Liver (tissue), 8 donors: ENCODE measurements at regions not wholly inside any gene's neighbourhood (a gene's known extent, or its start where the extent isn't known, plus 50 kb on each side); places are given as distances from the start of the nearest gene placed in this dataset.

Experiments used
- DNase-seq: peaks from one replicate; pipeline ENCODE4 v3.0.0-alpha.2; 2017; ENCODE audit warnings: low spot score
- H3K27ac ChIP-seq, 2 donors: one replicate each; pipeline ENCODE4 v1.7.0; 2013; ENCODE audit warnings: inconsistent platforms in 2 of 2, low read length in 2 of 2, control low read depth in 1 of 2, low read depth in 1 of 2, mild to moderate bottlenecking in 1 of 2
- H3K27me3 ChIP-seq, 4 donors: one replicate each; pipeline versions ENCODE4 v1.6.1 to v1.7.0; 2013; ENCODE audit warnings: low read length in 3 of 4, inconsistent platforms in 1 of 4, mild to moderate bottlenecking in 1 of 4, moderate library complexity in 1 of 4; ENCODE audit not compliant: control insufficient read depth in 4 of 4, insufficient read depth in 4 of 4
- H3K36me3 ChIP-seq, 4 donors: one replicate each; pipeline versions ENCODE4 v1.6.1 to v1.7.0; 2013; ENCODE audit warnings: low read length in 3 of 4, mild to moderate bottlenecking in 3 of 4, low read depth in 1 of 4, moderate library complexity in 1 of 4; ENCODE audit not compliant: control insufficient read depth in 4 of 4, insufficient read depth in 3 of 4
- H3K4me1 ChIP-seq, 4 donors: one replicate each; pipeline versions ENCODE4 v1.6.1 to v1.7.0; 2013; ENCODE audit warnings: low read length in 3 of 4, mild to moderate bottlenecking in 3 of 4, moderate library complexity in 1 of 4; ENCODE audit not compliant: control insufficient read depth in 4 of 4, insufficient read depth in 4 of 4
- H3K4me3 ChIP-seq, 3 donors: one replicate each; pipeline versions ENCODE4 v1.6.1 to v1.7.0; 2013; ENCODE audit warnings: low read length in 3 of 3, control low read depth in 1 of 3, low read depth in 1 of 3, mild to moderate bottlenecking in 1 of 3
- H3K9ac ChIP-seq, 2 donors: one replicate each; pipeline ENCODE4 v1.7.0; 2013; ENCODE audit warnings: low read length in 2 of 2, mild to moderate bottlenecking in 2 of 2, moderate library complexity in 2 of 2, control low read depth in 1 of 2, low read depth in 1 of 2
- H3K9me3 ChIP-seq, 4 donors: one replicate each; pipeline versions ENCODE4 v1.6.1 to v1.7.0; 2013; ENCODE audit warnings: low read length in 3 of 4; ENCODE audit not compliant: control insufficient read depth in 4 of 4
- EGR1 ChIP-seq, 2 donors: IDR thresholded peaks; 2 replicates each; pipeline ENCODE4 v1.6.1; 2016 to 2018; ENCODE audit warnings: antibody characterized with exemption in 2 of 2, low read depth in 2 of 2
- FOXA1 ChIP-seq: IDR thresholded peaks from 2 replicates; pipeline ENCODE4 v1.6.1; 2016; ENCODE audit warnings: antibody characterized with exemption
- FOXA2 ChIP-seq: IDR thresholded peaks from 2 replicates; pipeline ENCODE4 v1.6.1; 2016; ENCODE audit warnings: antibody characterized with exemption
- GABPA ChIP-seq, 2 donors: IDR thresholded peaks in 1 of 2; conservative IDR thresholded peaks in 1 of 2; 2 replicates each; pipeline ENCODE4 v1.6.1; 2016; ENCODE audit warnings: antibody characterized with exemption in 2 of 2, mild to moderate bottlenecking in 1 of 2, moderate library complexity in 1 of 2
- HNF4A ChIP-seq, 2 donors: conservative IDR thresholded peaks; 2 replicates each; pipeline ENCODE4 v1.6.1; 2016; ENCODE audit warnings: antibody characterized with exemption in 2 of 2, mild to moderate bottlenecking in 2 of 2
- HNF4G ChIP-seq: IDR thresholded peaks from 2 replicates; pipeline ENCODE4 v1.6.1; 2016; ENCODE audit warnings: antibody characterized with exemption
- JUND ChIP-seq, 2 donors: IDR thresholded peaks; 2 replicates each; pipeline ENCODE4 v1.6.1; 2016; ENCODE audit warnings: antibody characterized with exemption in 2 of 2
- NR2F2 ChIP-seq: IDR thresholded peaks from 2 replicates; pipeline ENCODE4 v1.6.1; 2016; ENCODE audit warnings: antibody characterized with exemption
- RAD21 ChIP-seq, 2 donors: IDR thresholded peaks; 2 replicates each; pipeline ENCODE4 v1.6.1; 2016; ENCODE audit warnings: antibody characterized with exemption in 2 of 2, mild to moderate bottlenecking in 2 of 2
- RXRA ChIP-seq, 2 donors: IDR thresholded peaks; 2 replicates each; pipeline ENCODE4 v1.6.1; 2017 to 2018; ENCODE audit warnings: antibody characterized with exemption in 2 of 2, mild to moderate bottlenecking in 1 of 2
- SP1 ChIP-seq: IDR thresholded peaks from 2 replicates; pipeline ENCODE4 v1.6.1; 2018; ENCODE audit warnings: antibody characterized with exemption, mild to moderate bottlenecking
- YY1 ChIP-seq: IDR thresholded peaks from 2 replicates; pipeline ENCODE4 v1.6.1; 2016; ENCODE audit warnings: antibody characterized with exemption, mild to moderate bottlenecking
- WGBS: extraction: QIAGEN DNeasy Blood & Tissue Kit; methylation state at CpG from one replicate; pipeline ENCODE4 v1.1.7; 2013; 5-methylcytosine and 5-hydroxymethylcytosine counted together
- TF ChIP-seq, protein P1 (sequence below): IDR thresholded peaks from 2 replicates; pipeline ENCODE4 v1.6.1; 2016; ENCODE audit warnings: antibody characterized with exemption
- TF ChIP-seq, protein P2 (sequence below): fragments of 150-350 bp; IDR thresholded peaks from 2 replicates; pipeline ENCODE4 v1.5.1; 2017; ENCODE audit warnings: improper control_type of control experiment, low read depth, low read length; ENCODE audit not compliant: missing input control
- TF ChIP-seq, protein P3 (sequence below): IDR thresholded peaks from 2 replicates; pipeline ENCODE4 v1.6.1; 2016; ENCODE audit warnings: antibody characterized with exemption
- TF ChIP-seq, protein P4 (sequence below): IDR thresholded peaks from 2 replicates; pipeline ENCODE4 v1.6.1; 2016; ENCODE audit warnings: antibody characterized with exemption, mild to moderate bottlenecking
- TF ChIP-seq, protein P5 (sequence below): IDR thresholded peaks from 2 replicates; pipeline ENCODE4 v1.6.1; 2016; ENCODE audit warnings: antibody characterized with exemption
- donor health status: healthy.
- donor health status: healthy.
- donor health status: healthy.
- donor health status: healthy.
- donor health status: healthy.

DNA sequence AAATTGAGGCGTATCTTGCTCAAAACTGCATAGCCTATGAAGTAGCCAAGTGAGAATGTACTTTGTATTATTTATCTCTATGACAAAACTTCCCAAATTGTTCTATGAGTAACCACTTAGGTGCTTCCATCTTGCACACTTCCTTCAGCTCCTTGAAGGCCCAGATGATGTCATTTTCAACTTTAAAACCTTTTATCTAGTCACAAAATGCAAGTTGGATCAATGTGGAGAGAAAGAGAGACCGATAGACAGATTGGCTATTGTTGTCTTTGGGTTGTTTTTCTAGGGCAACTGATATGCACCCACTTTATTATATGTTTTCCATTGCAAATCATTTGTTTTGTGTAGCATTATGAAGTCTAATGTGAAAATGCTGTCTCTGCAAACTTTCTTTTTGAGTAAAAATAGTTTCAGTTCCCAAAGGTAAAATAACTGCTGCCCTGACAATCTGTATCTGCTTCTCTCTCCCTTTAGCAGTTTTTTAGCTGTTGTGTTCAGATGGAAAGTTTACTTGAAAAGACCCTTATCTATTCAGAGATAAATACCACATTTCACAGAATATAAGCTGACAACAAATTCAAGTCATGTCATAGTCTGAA, 73.7 kb upstream of the CITED2 start:
- Histone ChIP-seq H3K9me3 (no peaks in the 10 kb centered on the region), H3K4me1 (no peaks in the 10 kb centered on the region), H3K36me3 (no peaks in the 10 kb centered on the region), H3K9ac (no peak overlapping the region), H3K27ac (no peak overlapping the region), H3K27me3 (no peaks in the 10 kb centered on the region), H3K4me3 (no peak overlapping the region)
- 90% methylated on average over 2 of the region's 2 CpGs for WGBS
- TF ChIP-seq, protein P1, sequence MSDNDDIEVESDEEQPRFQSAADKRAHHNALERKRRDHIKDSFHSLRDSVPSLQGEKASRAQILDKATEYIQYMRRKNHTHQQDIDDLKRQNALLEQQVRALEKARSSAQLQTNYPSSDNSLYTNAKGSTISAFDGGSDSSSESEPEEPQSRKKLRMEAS: no peak
- TF ChIP-seq SP1 (no peak), YY1 (no peak), GABPA (IDR thresholded peaks at IDR 0.05 in 1 of 2, conservative IDR thresholded peaks at IDR 0.05 in 1 of 2) (no peak), HNF4G (no peak), RXRA (IDR thresholded peaks at IDR 0.05) (no peak), HNF4A (conservative IDR thresholded peaks at IDR 0.05) (no peak), NR2F2 (no peak), EGR1 (IDR thresholded peaks at IDR 0.05; ENCODE audit: low read depth in 2 of 2) (no peak), FOXA2 (no peak), FOXA1 (no peak), JUND (IDR thresholded peaks at IDR 0.05) (no peak)
- TF ChIP-seq, protein P2, sequence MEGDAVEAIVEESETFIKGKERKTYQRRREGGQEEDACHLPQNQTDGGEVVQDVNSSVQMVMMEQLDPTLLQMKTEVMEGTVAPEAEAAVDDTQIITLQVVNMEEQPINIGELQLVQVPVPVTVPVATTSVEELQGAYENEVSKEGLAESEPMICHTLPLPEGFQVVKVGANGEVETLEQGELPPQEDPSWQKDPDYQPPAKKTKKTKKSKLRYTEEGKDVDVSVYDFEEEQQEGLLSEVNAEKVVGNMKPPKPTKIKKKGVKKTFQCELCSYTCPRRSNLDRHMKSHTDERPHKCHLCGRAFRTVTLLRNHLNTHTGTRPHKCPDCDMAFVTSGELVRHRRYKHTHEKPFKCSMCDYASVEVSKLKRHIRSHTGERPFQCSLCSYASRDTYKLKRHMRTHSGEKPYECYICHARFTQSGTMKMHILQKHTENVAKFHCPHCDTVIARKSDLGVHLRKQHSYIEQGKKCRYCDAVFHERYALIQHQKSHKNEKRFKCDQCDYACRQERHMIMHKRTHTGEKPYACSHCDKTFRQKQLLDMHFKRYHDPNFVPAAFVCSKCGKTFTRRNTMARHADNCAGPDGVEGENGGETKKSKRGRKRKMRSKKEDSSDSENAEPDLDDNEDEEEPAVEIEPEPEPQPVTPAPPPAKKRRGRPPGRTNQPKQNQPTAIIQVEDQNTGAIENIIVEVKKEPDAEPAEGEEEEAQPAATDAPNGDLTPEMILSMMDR: no peak
- TF ChIP-seq, protein P3, sequence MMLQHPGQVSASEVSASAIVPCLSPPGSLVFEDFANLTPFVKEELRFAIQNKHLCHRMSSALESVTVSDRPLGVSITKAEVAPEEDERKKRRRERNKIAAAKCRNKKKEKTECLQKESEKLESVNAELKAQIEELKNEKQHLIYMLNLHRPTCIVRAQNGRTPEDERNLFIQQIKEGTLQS: no peak
- TF ChIP-seq, protein P4, sequence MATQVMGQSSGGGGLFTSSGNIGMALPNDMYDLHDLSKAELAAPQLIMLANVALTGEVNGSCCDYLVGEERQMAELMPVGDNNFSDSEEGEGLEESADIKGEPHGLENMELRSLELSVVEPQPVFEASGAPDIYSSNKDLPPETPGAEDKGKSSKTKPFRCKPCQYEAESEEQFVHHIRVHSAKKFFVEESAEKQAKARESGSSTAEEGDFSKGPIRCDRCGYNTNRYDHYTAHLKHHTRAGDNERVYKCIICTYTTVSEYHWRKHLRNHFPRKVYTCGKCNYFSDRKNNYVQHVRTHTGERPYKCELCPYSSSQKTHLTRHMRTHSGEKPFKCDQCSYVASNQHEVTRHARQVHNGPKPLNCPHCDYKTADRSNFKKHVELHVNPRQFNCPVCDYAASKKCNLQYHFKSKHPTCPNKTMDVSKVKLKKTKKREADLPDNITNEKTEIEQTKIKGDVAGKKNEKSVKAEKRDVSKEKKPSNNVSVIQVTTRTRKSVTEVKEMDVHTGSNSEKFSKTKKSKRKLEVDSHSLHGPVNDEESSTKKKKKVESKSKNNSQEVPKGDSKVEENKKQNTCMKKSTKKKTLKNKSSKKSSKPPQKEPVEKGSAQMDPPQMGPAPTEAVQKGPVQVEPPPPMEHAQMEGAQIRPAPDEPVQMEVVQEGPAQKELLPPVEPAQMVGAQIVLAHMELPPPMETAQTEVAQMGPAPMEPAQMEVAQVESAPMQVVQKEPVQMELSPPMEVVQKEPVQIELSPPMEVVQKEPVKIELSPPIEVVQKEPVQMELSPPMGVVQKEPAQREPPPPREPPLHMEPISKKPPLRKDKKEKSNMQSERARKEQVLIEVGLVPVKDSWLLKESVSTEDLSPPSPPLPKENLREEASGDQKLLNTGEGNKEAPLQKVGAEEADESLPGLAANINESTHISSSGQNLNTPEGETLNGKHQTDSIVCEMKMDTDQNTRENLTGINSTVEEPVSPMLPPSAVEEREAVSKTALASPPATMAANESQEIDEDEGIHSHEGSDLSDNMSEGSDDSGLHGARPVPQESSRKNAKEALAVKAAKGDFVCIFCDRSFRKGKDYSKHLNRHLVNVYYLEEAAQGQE: no peak
- TF ChIP-seq, protein P5, sequence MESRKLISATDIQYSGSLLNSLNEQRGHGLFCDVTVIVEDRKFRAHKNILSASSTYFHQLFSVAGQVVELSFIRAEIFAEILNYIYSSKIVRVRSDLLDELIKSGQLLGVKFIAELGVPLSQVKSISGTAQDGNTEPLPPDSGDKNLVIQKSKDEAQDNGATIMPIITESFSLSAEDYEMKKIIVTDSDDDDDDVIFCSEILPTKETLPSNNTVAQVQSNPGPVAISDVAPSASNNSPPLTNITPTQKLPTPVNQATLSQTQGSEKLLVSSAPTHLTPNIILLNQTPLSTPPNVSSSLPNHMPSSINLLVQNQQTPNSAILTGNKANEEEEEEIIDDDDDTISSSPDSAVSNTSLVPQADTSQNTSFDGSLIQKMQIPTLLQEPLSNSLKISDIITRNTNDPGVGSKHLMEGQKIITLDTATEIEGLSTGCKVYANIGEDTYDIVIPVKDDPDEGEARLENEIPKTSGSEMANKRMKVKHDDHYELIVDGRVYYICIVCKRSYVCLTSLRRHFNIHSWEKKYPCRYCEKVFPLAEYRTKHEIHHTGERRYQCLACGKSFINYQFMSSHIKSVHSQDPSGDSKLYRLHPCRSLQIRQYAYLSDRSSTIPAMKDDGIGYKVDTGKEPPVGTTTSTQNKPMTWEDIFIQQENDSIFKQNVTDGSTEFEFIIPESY: no peak
- no peak for DNase-seq

DNA sequence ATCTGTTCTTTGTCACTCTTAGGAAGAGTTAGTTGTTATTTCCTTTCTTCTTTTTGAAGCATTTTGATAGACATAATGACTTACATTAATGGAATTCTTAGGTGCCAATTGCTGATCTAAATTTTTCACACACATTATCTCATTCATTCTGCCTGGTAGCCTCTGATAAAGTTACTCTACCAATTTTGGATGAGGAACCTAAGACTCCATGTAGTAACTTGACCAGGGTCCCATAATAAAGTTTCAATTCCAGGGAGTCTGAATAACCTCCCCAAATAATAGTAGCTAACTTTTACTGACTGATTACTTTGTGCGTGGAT, 73.2 kb upstream of the CITED2 start:
- 94% methylated on average over 1 of the region's 1 CpG for WGBS
- H3K4me3 ChIP-seq: no peak overlapping the region
- TF ChIP-seq, protein P5: no peak
- TF ChIP-seq EGR1 (IDR thresholded peaks at IDR 0.05; ENCODE audit: low read depth in 2 of 2) (no peak), HNF4G (no peak), FOXA2 (no peak), NR2F2 (no peak), FOXA1 (no peak), RAD21 (IDR thresholded peaks at IDR 0.05) (no peak)
- TF ChIP-seq, protein P1: no peak
- TF ChIP-seq, protein P4: no peak

More for the DNA sequence above, 73.2 kb upstream of the CITED2 start:
- H3K9ac ChIP-seq: no peak overlapping the region
- DNase-seq: no peak
- no peaks in the 10 kb centered on the region for H3K36me3 ChIP-seq
- H3K4me1 ChIP-seq: no peaks in the 10 kb centered on the region
- no peak overlapping the region for H3K27ac ChIP-seq
- no peaks in the 10 kb centered on the region for H3K27me3 ChIP-seq
- H3K9me3 ChIP-seq: no peaks in the 10 kb centered on the region
